Activated CD8-positive, alpha-beta T cell treated with anti-CD3 and anti-CD28 coated beads for 36 hours (primary cell): ENCODE measurements at regions not wholly inside any gene's neighbourhood (a gene's known extent, or its start where the extent isn't known, plus 50 kb on each side); places are given as distances from the start of the nearest gene placed in this dataset.

Experiments
- ATAC-seq: fragments of 200-7000 bp; cut with Tn5 transposase; one replicate; pipeline ENCODE4 v1.10.0; 2021; ENCODE audit warnings: mild to moderate bottlenecking, moderate library complexity
- CTCF ChIA-PET: fragments of 350-600 bp; sonication (Branson Sonifier 250); formaldehyde crosslinking; loops from one replicate; lab custom pipeline; 2021; ENCODE audit warnings: antibody characterized with exemption; lab: Charles Lee
- POLR2A ChIA-PET: fragments of 350-600 bp; sonication (Branson Sonifier 250); formaldehyde crosslinking; loops from one replicate; lab custom pipeline; 2021; ENCODE audit warnings: antibody characterized with exemption; lab: Charles Lee
- DNase-seq: peaks from one replicate; pipeline ENCODE4 v3.0.0-alpha.2; 2020
- H3K27ac Mint-ChIP-seq: one replicate; pipeline ENCODE4 v1.8.0; 2021; ENCODE audit warnings: mild to moderate bottlenecking, mixed read lengths
- H3K27me3 Mint-ChIP-seq: one replicate; pipeline ENCODE4 v1.8.0; 2021; ENCODE audit warnings: mixed read lengths
- H3K36me3 Mint-ChIP-seq: one replicate; pipeline ENCODE4 v1.8.0; 2021; ENCODE audit warnings: low read depth, mixed read lengths
- H3K4me1 Mint-ChIP-seq: one replicate; pipeline ENCODE4 v1.8.0; 2021; ENCODE audit warnings: low read depth, mixed read lengths
- H3K4me3 Mint-ChIP-seq: one replicate; pipeline ENCODE4 v1.8.0; 2021; ENCODE audit warnings: mild to moderate bottlenecking, moderate library complexity, mixed read lengths
- H3K9me3 Mint-ChIP-seq: one replicate; pipeline ENCODE4 v1.8.0; 2021; ENCODE audit warnings: mixed read lengths
- intact Hi-C: fragments of 100-400 bp; cut with micrococcal nuclease; formaldehyde crosslinking; loops from one replicate; pipeline ENCODE4 v1.10.0; 2022
- TF ChIP-seq, protein P1 (sequence below): fragments of 200-600 bp; IDR thresholded peaks from one replicate; pipeline ENCODE4 v1.8.0; 2022; ENCODE audit warnings: antibody characterized with exemption, mild to moderate bottlenecking

- no peak for DNase-seq
These were observed 376.2 kb upstream of the GRAMD2B start for GRCh38 chr5:126046846-126047571.

DNA sequence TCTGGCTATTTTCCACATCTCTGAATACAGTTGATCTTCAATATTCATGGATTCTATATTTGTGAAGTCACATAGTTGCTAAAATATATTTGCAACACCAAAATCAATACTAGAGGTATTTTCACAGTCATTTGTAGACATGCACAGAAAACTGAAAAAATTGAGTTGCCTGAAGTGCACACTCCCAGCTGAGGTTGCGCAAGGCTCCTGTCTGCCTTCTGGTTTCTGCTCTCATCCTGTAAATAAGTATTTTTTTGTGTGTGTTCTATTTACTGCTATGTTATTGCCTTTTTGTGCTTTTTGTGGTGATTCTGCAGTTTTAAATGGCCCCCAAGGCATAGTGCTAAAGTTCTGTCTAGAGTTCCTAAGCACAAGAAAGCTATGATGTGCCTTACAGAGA lies 371.1 kb upstream of the GRAMD2B start:
- peaks cover 5% of the 10 kb centered on the region for H3K9me3 Mint-ChIP-seq
- H3K27me3 Mint-ChIP-seq: no peaks in the 10 kb centered on the region
- H3K27ac Mint-ChIP-seq: no peak overlapping the region
- H3K4me3 Mint-ChIP-seq: no peak overlapping the region
- intact Hi-C loops: no loop called here
- TF ChIP-seq, protein P1, sequence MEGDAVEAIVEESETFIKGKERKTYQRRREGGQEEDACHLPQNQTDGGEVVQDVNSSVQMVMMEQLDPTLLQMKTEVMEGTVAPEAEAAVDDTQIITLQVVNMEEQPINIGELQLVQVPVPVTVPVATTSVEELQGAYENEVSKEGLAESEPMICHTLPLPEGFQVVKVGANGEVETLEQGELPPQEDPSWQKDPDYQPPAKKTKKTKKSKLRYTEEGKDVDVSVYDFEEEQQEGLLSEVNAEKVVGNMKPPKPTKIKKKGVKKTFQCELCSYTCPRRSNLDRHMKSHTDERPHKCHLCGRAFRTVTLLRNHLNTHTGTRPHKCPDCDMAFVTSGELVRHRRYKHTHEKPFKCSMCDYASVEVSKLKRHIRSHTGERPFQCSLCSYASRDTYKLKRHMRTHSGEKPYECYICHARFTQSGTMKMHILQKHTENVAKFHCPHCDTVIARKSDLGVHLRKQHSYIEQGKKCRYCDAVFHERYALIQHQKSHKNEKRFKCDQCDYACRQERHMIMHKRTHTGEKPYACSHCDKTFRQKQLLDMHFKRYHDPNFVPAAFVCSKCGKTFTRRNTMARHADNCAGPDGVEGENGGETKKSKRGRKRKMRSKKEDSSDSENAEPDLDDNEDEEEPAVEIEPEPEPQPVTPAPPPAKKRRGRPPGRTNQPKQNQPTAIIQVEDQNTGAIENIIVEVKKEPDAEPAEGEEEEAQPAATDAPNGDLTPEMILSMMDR: no peak
- no peaks in the 10 kb centered on the region for H3K4me1 Mint-ChIP-seq
- ATAC-seq (no peak), DNase-seq (no peak)
- POLR2A ChIA-PET: no interaction called here
- no peaks in the 10 kb centered on the region for H3K36me3 Mint-ChIP-seq
- CTCF ChIA-PET: no interaction called here

More at GRCh38 chr5:126046846-126047571, 376.2 kb upstream of the GRAMD2B start:
- Mint-ChIP-seq H3K4me1 (no peaks in the 10 kb centered on the region), H3K4me3 (no peak overlapping the region), H3K9me3 (peaks cover 3% of the 10 kb centered on the region), H3K27me3 (no peaks in the 10 kb centered on the region), H3K27ac (no peak overlapping the region), H3K36me3 (no peaks in the 10 kb centered on the region)
- TF ChIP-seq, protein P1: no peak
- ChIA-PET POLR2A (no interaction called here), CTCF (no interaction called here)
- ATAC-seq: no peak
- intact Hi-C loops: no loop called here

- Mint-ChIP-seq H3K27me3 (no peaks in the 10 kb centered on the region), H3K4me1 (no peaks in the 10 kb centered on the region), H3K36me3 (no peaks in the 10 kb centered on the region), H3K9me3 (peaks cover 5% of the 10 kb centered on the region), H3K4me3 (no peak overlapping the region), H3K27ac (no peak overlapping the region)
- DNase-seq: no peak
- ChIA-PET POLR2A (no interaction called here), CTCF (no interaction called here)
- intact Hi-C loops: no loop called here
- ATAC-seq: no peak
- TF ChIP-seq, protein P1: no peak
These were observed 370.4 kb upstream of the GRAMD2B start for GRCh38 chr5:126052791-126053190.

GRCh38 chr5:126053630-126054029 lies 369.6 kb upstream of the GRAMD2B start:
- no peaks in the 10 kb centered on the region for H3K36me3 Mint-ChIP-seq
- intact Hi-C loops: no loop called here
- no peak overlapping the region for H3K27ac Mint-ChIP-seq
- H3K4me1 Mint-ChIP-seq: no peaks in the 10 kb centered on the region
- peaks cover 5% of the 10 kb centered on the region for H3K9me3 Mint-ChIP-seq
- POLR2A ChIA-PET: no interaction called here
- CTCF ChIA-PET: no interaction called here
- H3K27me3 Mint-ChIP-seq: no peaks in the 10 kb centered on the region
- DNase-seq (no peak), ATAC-seq (no peak)
- TF ChIP-seq, protein P1: no peak
- H3K4me3 Mint-ChIP-seq: no peak overlapping the region

DNA sequence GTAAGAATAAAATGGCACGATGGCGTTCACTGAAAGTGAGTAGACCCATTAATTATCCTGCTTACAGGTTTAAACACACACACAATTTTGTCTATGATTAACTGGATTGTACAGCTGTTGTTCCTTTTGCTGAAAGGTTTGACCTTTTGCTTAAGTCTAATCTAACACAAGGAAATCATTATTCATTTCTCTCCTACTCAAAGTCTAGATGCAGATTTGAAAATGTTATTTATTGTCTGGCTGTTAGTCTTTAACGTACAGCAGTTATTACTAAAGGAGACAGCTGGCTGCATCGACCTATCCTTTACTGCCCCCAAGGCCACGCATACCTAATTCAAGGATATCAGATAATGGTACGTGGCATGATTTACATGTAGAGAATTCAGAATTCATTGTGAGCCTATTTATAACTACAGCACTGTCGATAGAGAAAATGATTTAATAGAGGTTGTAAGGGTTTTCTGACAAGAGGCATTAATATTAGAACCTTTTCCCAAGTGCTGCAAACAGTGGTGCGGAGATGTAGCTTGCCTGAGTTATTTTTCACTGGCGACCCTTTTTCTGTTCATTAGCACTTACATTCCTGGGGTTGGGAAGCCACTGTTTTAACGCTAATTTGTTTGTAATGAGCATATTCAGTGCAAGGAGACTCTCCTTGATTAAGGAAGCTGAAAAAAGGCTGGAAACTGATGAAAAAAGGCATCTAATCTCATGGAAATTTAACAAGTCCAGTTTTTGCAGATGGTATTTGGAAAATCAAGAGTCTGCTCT lies 368.4 kb upstream of the GRAMD2B start:
- intact Hi-C loops: no loop called here
- TF ChIP-seq, protein P1: no peak
- peaks cover 6% of the 10 kb centered on the region for H3K9me3 Mint-ChIP-seq
- CTCF ChIA-PET: no interaction called here
- DNase-seq (no peak), ATAC-seq (no peak)
- H3K27me3 Mint-ChIP-seq: no peaks in the 10 kb centered on the region
- POLR2A ChIA-PET: no interaction called here
- no peak overlapping the region for H3K4me3 Mint-ChIP-seq
- no peaks in the 10 kb centered on the region for H3K36me3 Mint-ChIP-seq
- no peaks in the 10 kb centered on the region for H3K4me1 Mint-ChIP-seq
- no peak overlapping the region for H3K27ac Mint-ChIP-seq
